Endothelial cell of umbilical vein (primary cell): ENCODE measurements at regions not wholly inside any gene's neighbourhood (a gene's known extent, or its start where the extent isn't known, plus 50 kb on each side); places are given as distances from the start of the nearest gene placed in this dataset.

ENCODE experiments used
- BruUV-seq: library from RNA; stranded (reverse); fragments of 400-500 nt; replicated peaks from 2 replicates; lab custom pipeline; 2021; lab: Mats Ljungman, UMichigan
- CTCF ChIA-PET: fragments of 300-600, 350-600 bp; sonication (Branson Sonifier 250); formaldehyde crosslinking; loops from one replicate; lab custom pipeline; 2021; ENCODE audit warnings: antibody characterized with exemption, inconsistent platforms; lab: Charles Lee
- POLR2A ChIA-PET: fragments of 300-600, 350-600 bp; sonication (Branson Sonifier 250); formaldehyde crosslinking; loops from one replicate; lab custom pipeline; 2021; ENCODE audit warnings: antibody characterized with exemption, inconsistent platforms; lab: Charles Lee
- DNase-seq: peaks from one replicate; pipeline ENCODE4 v3.0.0-alpha.2; 2011; ENCODE audit warnings: low read depth, low spot score
- FAIRE-seq: peaks from 2 replicates; lab custom pipeline; 2011; peaks lifted over from hg19 to GRCh38; lab: Jason Lieb, UNC
- H2AFZ ChIP-seq: 2 replicates; pipeline ENCODE4 v1.6.0; 2012; ENCODE audit warnings: low read depth, low read length, control low read depth, inconsistent platforms
- H3K27ac ChIP-seq: 2 replicates; pipeline ENCODE4 v1.5.1; 2011; ENCODE audit warnings: low read depth, mild to moderate bottlenecking, control low read depth, low read length, moderate library complexity; ENCODE audit not compliant: insufficient read depth
- H3K27me3 ChIP-seq, 2 experiments: 2 replicates each; pipeline versions ENCODE4 v1.6.0 to v1.6.1; 2011; ENCODE audit warnings: low read length in 2 of 2, mixed read lengths in 1 of 2; ENCODE audit not compliant: control insufficient read depth in 2 of 2, insufficient read depth in 2 of 2
- H3K36me3 ChIP-seq, 2 experiments: 2 replicates in 1 of 2; 3 replicates in 1 of 2; pipeline ENCODE4 v1.5.1; 2011; ENCODE audit warnings: low read length in 2 of 2, mild to moderate bottlenecking in 1 of 2, moderate library complexity in 1 of 2; ENCODE audit not compliant: control insufficient read depth in 2 of 2, insufficient read depth in 2 of 2; ENCODE audit errors: extremely low read depth in 1 of 2
- H3K4me1 ChIP-seq: 3 replicates; pipeline ENCODE4 v1.5.1; 2011; ENCODE audit warnings: mild to moderate bottlenecking, low read length; ENCODE audit not compliant: control insufficient read depth, insufficient read depth; ENCODE audit errors: extremely low read depth
- H3K4me2 ChIP-seq: 2 replicates; pipeline ENCODE4 v1.6.1; 2011; ENCODE audit warnings: low read length, control low read depth, mixed read lengths; ENCODE audit not compliant: insufficient read depth
- H3K4me3 ChIP-seq, 3 experiments: fragments of 200-600 bp in 1 of 3; sonication (generic), shearing (Covaris generic) in 1 of 3; replicated peaks in 1 of 3; 2 replicates each; pipeline ENCODE4 v1.5.1; 2011 to 2016; ENCODE audit warnings: control low read depth in 3 of 3, low read length in 3 of 3, mild to moderate bottlenecking in 2 of 3, inconsistent platforms in 1 of 3, low read depth in 1 of 3, moderate library complexity in 1 of 3; ENCODE audit not compliant: insufficient read depth in 1 of 3
- H3K79me2 ChIP-seq: 2 replicates; pipeline ENCODE4 v1.6.0; 2012; ENCODE audit warnings: low read length, inconsistent platforms; ENCODE audit not compliant: control insufficient read depth, insufficient read depth
- H3K9ac ChIP-seq: replicated peaks from 2 replicates; pipeline ENCODE3; 2011; ENCODE audit warnings: low read length, control low read depth; ENCODE audit not compliant: insufficient read depth; ENCODE audit errors: extremely low read depth
- H3K9me1 ChIP-seq: replicated peaks from 3 replicates; pipeline ENCODE4 v1.6.0; 2011; ENCODE audit warnings: mild to moderate bottlenecking, low read length; ENCODE audit not compliant: control insufficient read depth, insufficient read depth; ENCODE audit errors: extremely low read depth
- H3K9me3 ChIP-seq: replicated peaks from 2 replicates; pipeline ENCODE4 v1.5.1; 2012; ENCODE audit warnings: low read length, inconsistent platforms; ENCODE audit not compliant: control insufficient read depth, insufficient read depth
- H4K20me1 ChIP-seq: replicated peaks from 2 replicates; pipeline ENCODE3; 2011; ENCODE audit warnings: mild to moderate bottlenecking, low read length; ENCODE audit not compliant: control insufficient read depth, insufficient read depth; ENCODE audit errors: extremely low read depth
- EZH2 ChIP-seq: IDR thresholded peaks from 2 replicates; pipeline ENCODE4 v1.6.1; 2012; ENCODE audit warnings: borderline replicate concordance, low read depth, mild to moderate bottlenecking, moderate library complexity, low read length, inconsistent platforms; ENCODE audit not compliant: severe bottlenecking
- FOS ChIP-seq: IDR thresholded peaks from 2 replicates; pipeline ENCODE4 v1.6.1; 2011; ENCODE audit warnings: mild to moderate bottlenecking, low read length, moderate library complexity, borderline replicate concordance; ENCODE audit not compliant: insufficient read depth
- GATA2 ChIP-seq: IDR thresholded peaks from 2 replicates; pipeline ENCODE4 v1.7.0; 2011; ENCODE audit warnings: low read depth, mild to moderate bottlenecking, moderate library complexity, mixed read lengths, low read length; ENCODE audit not compliant: insufficient read length, insufficient read depth
- JUN ChIP-seq: IDR thresholded peaks from 2 replicates; pipeline ENCODE4 v1.6.1; 2011; ENCODE audit warnings: borderline replicate concordance, low read depth; ENCODE audit not compliant: insufficient read length, insufficient read depth
- MYC ChIP-seq: IDR thresholded peaks from one replicate; pipeline ENCODE4 v1.6.1; 2011; ENCODE audit warnings: mild to moderate bottlenecking, low read depth, low read length
- POLR2A ChIP-seq: IDR thresholded peaks from 2 replicates; pipeline ENCODE4 v1.6.1; 2012; ENCODE audit warnings: low read depth, mild to moderate bottlenecking, control low read depth, low read length
- POLR2AphosphoS5 ChIP-seq: IDR thresholded peaks from 2 replicates; pipeline ENCODE4 v1.6.1; 2012; ENCODE audit warnings: low read depth, mild to moderate bottlenecking, control low read depth, low read length, moderate library complexity; ENCODE audit not compliant: insufficient read depth
- dilution Hi-C: fragments of 300-500 bp; cut with MboI; formaldehyde crosslinking; loops from one replicate; pipeline ENCODE4 v1.15.0; 2019; ENCODE audit warnings: low sequenced_read_pairs; ENCODE audit not compliant: extremely low pct_ligation_motif_present
- intact Hi-C: fragments of 100-400 bp; cut with micrococcal nuclease; formaldehyde crosslinking; loops from one replicate; pipeline ENCODE4 v1.10.0; 2022
- TF ChIP-seq, protein P1 (sequence below): IDR thresholded peaks from 2 replicates; pipeline ENCODE4 v1.6.1; 2011; ENCODE audit not compliant: insufficient read depth, insufficient read length
- TF ChIP-seq, protein P2 (sequence below), 2 donors: IDR thresholded peaks; 1 replicate in 1 of 2; 2 replicates in 1 of 2; pipeline ENCODE4 v1.5.1; 2011; ENCODE audit warnings: low read length in 2 of 2, mild to moderate bottlenecking in 2 of 2, moderate library complexity in 2 of 2, control low read depth in 1 of 2, inconsistent platforms in 1 of 2, low read depth in 1 of 2; ENCODE audit not compliant: insufficient read depth in 1 of 2; ENCODE audit errors: extremely low read depth in 1 of 2

DNA sequence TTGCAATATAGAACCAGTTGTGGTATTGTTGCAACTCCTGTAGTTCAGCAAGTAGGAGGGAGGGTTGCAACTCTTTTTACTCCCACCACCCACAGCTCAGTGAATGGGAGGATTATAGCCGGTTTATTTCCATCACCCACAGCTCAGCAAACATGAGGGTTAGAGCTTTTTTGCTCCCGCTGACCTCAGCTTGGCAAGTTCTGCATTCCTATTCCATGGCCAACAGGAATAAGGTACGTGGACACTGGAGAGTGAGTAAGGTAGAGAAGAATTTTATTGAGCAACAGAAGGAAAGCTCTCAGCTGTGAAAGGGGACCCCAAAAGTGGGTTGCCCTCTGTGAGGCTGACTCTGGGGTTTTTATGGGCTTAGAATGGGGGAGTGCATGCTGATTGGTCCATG, 167.1 kb upstream of the SMIM30 start:
- no peak for FAIRE-seq
- Histone ChIP-seq H3K9me3 (peaks cover 1% of the 10 kb centered on the region), H3K9ac (no peak overlapping the region), H3K27me3 (no peaks in the 10 kb centered on the region), H3K4me1 (no peaks in the 10 kb centered on the region), H3K4me3 (no peak overlapping the region), H4K20me1 (no peaks in the 10 kb centered on the region), H3K27ac (no peak overlapping the region), H3K36me3 (no peaks in the 10 kb centered on the region), H3K9me1 (no peaks in the 10 kb centered on the region), H3K79me2 (no peaks in the 10 kb centered on the region), H2AFZ (no peak overlapping the region), H3K4me2 (no peak overlapping the region)
- CTCF ChIA-PET = no interaction called here
- no peak for TF ChIP-seq JUN
- TF ChIP-seq POLR2AphosphoS5 = no peak
- TF ChIP-seq, protein P1, sequence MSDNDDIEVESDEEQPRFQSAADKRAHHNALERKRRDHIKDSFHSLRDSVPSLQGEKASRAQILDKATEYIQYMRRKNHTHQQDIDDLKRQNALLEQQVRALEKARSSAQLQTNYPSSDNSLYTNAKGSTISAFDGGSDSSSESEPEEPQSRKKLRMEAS = no peak
- TF ChIP-seq EZH2 = no peak
- no peak for TF ChIP-seq POLR2A
- no peak for TF ChIP-seq MYC
- no peak for TF ChIP-seq GATA2
- TF ChIP-seq, protein P2, sequence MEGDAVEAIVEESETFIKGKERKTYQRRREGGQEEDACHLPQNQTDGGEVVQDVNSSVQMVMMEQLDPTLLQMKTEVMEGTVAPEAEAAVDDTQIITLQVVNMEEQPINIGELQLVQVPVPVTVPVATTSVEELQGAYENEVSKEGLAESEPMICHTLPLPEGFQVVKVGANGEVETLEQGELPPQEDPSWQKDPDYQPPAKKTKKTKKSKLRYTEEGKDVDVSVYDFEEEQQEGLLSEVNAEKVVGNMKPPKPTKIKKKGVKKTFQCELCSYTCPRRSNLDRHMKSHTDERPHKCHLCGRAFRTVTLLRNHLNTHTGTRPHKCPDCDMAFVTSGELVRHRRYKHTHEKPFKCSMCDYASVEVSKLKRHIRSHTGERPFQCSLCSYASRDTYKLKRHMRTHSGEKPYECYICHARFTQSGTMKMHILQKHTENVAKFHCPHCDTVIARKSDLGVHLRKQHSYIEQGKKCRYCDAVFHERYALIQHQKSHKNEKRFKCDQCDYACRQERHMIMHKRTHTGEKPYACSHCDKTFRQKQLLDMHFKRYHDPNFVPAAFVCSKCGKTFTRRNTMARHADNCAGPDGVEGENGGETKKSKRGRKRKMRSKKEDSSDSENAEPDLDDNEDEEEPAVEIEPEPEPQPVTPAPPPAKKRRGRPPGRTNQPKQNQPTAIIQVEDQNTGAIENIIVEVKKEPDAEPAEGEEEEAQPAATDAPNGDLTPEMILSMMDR (IDR thresholded peaks at IDR 0.05; ENCODE audit: extremely low read depth in 1 of 2, insufficient read depth in 1 of 2, low read depth in 1 of 2, low read length in 2 of 2) = no peak
- no peak for TF ChIP-seq FOS
- no peak for DNase-seq
- no TSS peak for BruUV-seq
- POLR2A ChIA-PET = no interaction called here
- dilution Hi-C loops = no loop called here
- intact Hi-C loops = no loop called here
